Naive thymus-derived CD8-positive, alpha-beta T cell (primary cell): ENCODE measurements at regions not wholly inside any gene's neighbourhood (a gene's known extent, or its start where the extent isn't known, plus 50 kb on each side); places are given as distances from the start of the nearest gene placed in this dataset.
A peak's percentile ranks its signal among the peaks of the same experiment; 100 is the strongest.

ENCODE experiments used
- ATAC-seq, 2 donors: fragments of 150-1000 bp; cut with Tn5 transposase in 1 of 2; sonication (Bioruptor Pico), chemical (Tn5 transposase) in 1 of 2; 1 replicate in 1 of 2; 2 replicates in 1 of 2; pipeline ENCODE4 v1.10.0; 2021; ENCODE audit warnings: mild to moderate bottlenecking in 2 of 2, moderate library complexity in 2 of 2
- POLR2A ChIA-PET: fragments of 350-600 bp; sonication (Branson Sonifier 250); formaldehyde crosslinking; loops from one replicate; lab custom pipeline; 2021; ENCODE audit warnings: antibody characterized with exemption; lab: Charles Lee
- DNase-seq, 10 donors: peaks; one replicate each; pipeline versions ENCODE4 v3.0.0 to v3.0.0-alpha.2; 2020 to 2022
- H3K27ac Mint-ChIP-seq, 10 donors: one replicate each; pipeline ENCODE4 v1.8.0; 2020 to 2022; ENCODE audit warnings: mild to moderate bottlenecking in 10 of 10, mixed read lengths in 10 of 10, moderate library complexity in 4 of 10, inconsistent platforms in 1 of 10
- H3K27me3 Mint-ChIP-seq, 5 donors: one replicate each; pipeline ENCODE4 v1.8.0; 2021 to 2022; ENCODE audit warnings: mixed read lengths in 5 of 5
- H3K36me3 Mint-ChIP-seq, 3 donors: one replicate each; pipeline ENCODE4 v1.8.0; 2020 to 2022; ENCODE audit warnings: mixed read lengths in 3 of 3, mild to moderate bottlenecking in 2 of 3, inconsistent platforms in 1 of 3
- H3K4me1 Mint-ChIP-seq, 4 donors: one replicate each; pipeline ENCODE4 v1.8.0; 2021 to 2022; ENCODE audit warnings: mixed read lengths in 4 of 4
- H3K4me3 Mint-ChIP-seq, 10 donors: one replicate each; pipeline ENCODE4 v1.8.0; 2020 to 2022; ENCODE audit warnings: mild to moderate bottlenecking in 10 of 10, mixed read lengths in 10 of 10, moderate library complexity in 6 of 10, inconsistent platforms in 1 of 10
- H3K9me3 Mint-ChIP-seq, 9 donors: one replicate each; pipeline ENCODE4 v1.8.0; 2020 to 2022; ENCODE audit warnings: mixed read lengths in 9 of 9, mild to moderate bottlenecking in 3 of 9, inconsistent platforms in 1 of 9, moderate library complexity in 1 of 9

DNA sequence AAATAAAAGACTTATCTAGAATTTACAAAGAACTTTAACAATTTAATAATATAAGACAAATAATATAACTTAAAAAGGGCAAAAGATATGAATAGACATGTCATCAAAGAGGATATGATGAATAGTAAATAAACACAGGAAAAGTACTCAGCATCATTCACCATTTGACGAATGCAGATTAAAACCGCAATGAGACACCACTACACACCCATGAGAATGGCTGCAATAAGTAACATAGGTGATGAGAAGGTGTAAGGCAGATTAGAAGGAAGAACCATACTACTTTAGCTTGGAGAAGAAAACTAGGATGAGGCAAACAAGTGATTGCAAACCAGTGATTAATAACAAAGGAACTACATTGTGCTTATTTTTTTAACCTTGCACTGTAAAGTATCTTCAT is 152.0 kb downstream of the CYRIA start:
- Mint-ChIP-seq H3K27ac (no peak overlapping the region), H3K4me1 (peaks cover 0 to 1% (median 0%) of the 10 kb centered on the region in 4 donors), H3K36me3 (no peaks in the 10 kb centered on the region), H3K9me3 (no peaks in the 10 kb centered on the region), H3K27me3 (peaks cover 25 to 45% (median 37%) of the 10 kb centered on the region in 5 donors), H3K4me3 (no peak overlapping the region)
- DNase-seq (no peak), ATAC-seq (no peak)
- POLR2A ChIA-PET = no interaction called here

DNA sequence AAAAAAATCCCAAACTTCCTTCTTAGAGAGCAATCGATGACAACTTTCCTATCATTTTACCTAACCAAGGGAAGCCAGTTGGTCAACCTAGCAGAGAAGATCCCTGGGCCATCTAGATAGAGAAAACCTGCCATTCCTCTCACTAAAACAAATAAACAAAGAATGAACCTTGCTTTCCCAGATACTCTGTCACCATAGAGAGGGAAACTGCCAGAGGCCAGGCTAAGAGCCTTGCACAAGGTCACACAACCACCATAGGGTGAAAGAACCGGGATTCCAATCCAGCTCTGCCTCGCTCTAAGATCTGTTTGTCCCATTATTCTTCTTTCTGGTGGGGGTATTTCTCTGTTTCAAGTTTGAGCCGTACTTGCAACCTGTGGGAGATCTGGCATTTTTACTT is 154.6 kb downstream of the CYRIA start:
- no peak for ATAC-seq
- H3K4me3 Mint-ChIP-seq = no peak overlapping the region
- peaks cover 35 to 64% (median 49%) of the 10 kb centered on the region in 5 donors for H3K27me3 Mint-ChIP-seq
- POLR2A ChIA-PET = no interaction called here
- H3K9me3 Mint-ChIP-seq = no peaks in the 10 kb centered on the region
- no peaks in the 10 kb centered on the region for H3K36me3 Mint-ChIP-seq
- no peaks in the 10 kb centered on the region for H3K4me1 Mint-ChIP-seq
- no peak for DNase-seq
- no peak overlapping the region for H3K27ac Mint-ChIP-seq

- no peaks in the 10 kb centered on the region for H3K36me3 Mint-ChIP-seq
- POLR2A ChIA-PET = no interaction called here
- DNase-seq = no peak
- no peak overlapping the region for H3K27ac Mint-ChIP-seq
- no peaks in the 10 kb centered on the region for H3K4me1 Mint-ChIP-seq
- no peaks in the 10 kb centered on the region for H3K9me3 Mint-ChIP-seq
- H3K27me3 Mint-ChIP-seq = peaks cover 31 to 55% (median 44%) of the 10 kb centered on the region in 5 donors
- peak overlapping the region in 1 of 10 donors; percentile 33 for H3K4me3 Mint-ChIP-seq
- no peak for ATAC-seq
Observed at GRCh38 chr2:16509042-16509441, 156.6 kb downstream of the CYRIA start.

- H3K27me3 Mint-ChIP-seq = peaks cover 31 to 55% (median 44%) of the 10 kb centered on the region in 5 donors
- ATAC-seq (no peak), DNase-seq (no peak)
Observed at GRCh38 chr2:16508490-16508851, 157.2 kb downstream of the CYRIA start.

GRCh38 chr2:16507655-16508489 is 157.8 kb downstream of the CYRIA start:
- DNase-seq (no peak), ATAC-seq (no peak)
- no peaks in the 10 kb centered on the region for H3K4me1 Mint-ChIP-seq
- POLR2A ChIA-PET = no interaction called here
- H3K27me3 Mint-ChIP-seq = peaks cover 30 to 60% (median 50%) of the 10 kb centered on the region in 5 donors
- no peaks in the 10 kb centered on the region for H3K9me3 Mint-ChIP-seq
- H3K27ac Mint-ChIP-seq = no peak overlapping the region
- H3K4me3 Mint-ChIP-seq = no peak overlapping the region
- no peaks in the 10 kb centered on the region for H3K36me3 Mint-ChIP-seq

More at GRCh38 chr2:16508490-16508851, 157.2 kb downstream of the CYRIA start:
- no peaks in the 10 kb centered on the region for H3K4me1 Mint-ChIP-seq
- peak overlapping the region in 1 of 10 donors; percentile 48 for H3K4me3 Mint-ChIP-seq
- no peak overlapping the region for H3K27ac Mint-ChIP-seq
- POLR2A ChIA-PET = no interaction called here
- no peaks in the 10 kb centered on the region for H3K36me3 Mint-ChIP-seq
- H3K9me3 Mint-ChIP-seq = no peaks in the 10 kb centered on the region

DNA sequence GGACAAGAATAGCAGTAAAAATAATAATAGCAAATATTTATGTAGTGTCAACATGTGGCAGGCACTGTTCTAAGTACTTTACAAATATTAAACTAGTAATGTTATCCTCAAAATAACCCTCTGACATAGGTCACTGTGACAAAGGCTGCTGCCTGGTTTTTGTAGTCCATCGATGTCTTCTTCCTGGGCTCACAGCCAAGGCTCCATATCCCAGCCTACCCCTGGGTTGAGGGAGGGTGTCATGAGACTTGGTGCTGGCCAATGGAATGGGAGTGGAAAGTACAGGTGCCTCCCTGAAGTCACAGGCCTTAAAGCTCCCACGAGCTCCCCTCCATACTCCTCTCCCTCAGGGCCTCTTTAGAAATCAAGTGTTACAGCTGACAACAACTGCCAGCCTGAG is 159.3 kb downstream of the CYRIA start:
- ATAC-seq = no peak
- H3K36me3 Mint-ChIP-seq = no peaks in the 10 kb centered on the region
- POLR2A ChIA-PET = no interaction called here
- H3K4me1 Mint-ChIP-seq = no peaks in the 10 kb centered on the region
- H3K9me3 Mint-ChIP-seq = no peaks in the 10 kb centered on the region
- no peak for DNase-seq
- H3K27me3 Mint-ChIP-seq = peaks cover 27 to 57% (median 47%) of the 10 kb centered on the region in 5 donors
- H3K27ac Mint-ChIP-seq = no peak overlapping the region
- H3K4me3 Mint-ChIP-seq = no peak overlapping the region

DNA sequence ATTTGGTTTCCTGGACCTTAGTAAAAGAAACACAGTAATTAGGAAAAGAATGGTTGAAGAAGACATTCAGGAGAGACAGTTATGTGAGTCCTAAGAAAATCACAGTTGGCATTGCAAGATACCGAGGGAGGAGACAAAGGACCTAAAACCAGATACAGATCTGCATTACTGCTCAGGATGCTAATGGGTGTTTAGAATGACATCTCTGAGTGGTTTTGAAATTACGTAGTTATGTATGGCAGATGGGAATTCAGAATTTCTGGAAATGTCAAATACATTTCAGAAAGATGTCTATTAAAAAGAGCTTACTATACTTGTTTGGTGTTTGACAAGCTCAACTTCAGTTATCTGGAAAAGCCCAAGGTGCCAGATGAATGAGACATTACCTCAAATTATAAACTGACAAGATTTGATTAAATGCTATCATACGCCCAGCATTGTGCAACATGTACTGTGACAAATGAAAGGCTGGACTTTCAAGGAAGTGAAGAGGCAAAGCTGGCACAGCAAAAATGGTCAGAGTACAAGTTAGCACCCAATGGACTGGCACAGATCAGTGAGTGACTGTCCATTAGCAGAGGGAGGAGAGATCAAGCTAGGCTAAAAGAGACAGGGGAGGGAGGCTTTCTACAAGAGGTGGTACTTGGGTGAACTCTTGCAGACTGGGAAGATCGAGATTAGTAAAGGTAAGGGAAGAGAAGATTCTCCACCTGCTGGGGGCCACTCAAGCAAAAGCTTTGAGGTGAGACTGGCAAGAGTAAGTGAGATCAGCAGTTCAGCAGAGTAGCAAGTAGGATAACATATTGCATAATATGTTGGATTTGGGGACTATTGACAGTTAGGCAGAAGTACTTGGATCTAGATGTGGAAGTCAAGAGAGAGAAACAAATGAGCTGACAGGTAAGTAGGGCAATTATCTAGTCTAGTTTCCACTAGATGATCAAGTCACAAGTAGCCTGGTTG is 168.9 kb downstream of the CYRIA start:
- Mint-ChIP-seq H3K36me3 (no peaks in the 10 kb centered on the region), H3K4me3 (no peak overlapping the region), H3K9me3 (peaks cover 0 to 2% (median 0%) of the 10 kb centered on the region in 9 donors), H3K4me1 (no peaks in the 10 kb centered on the region), H3K27ac (peak overlapping the region in 1 of 10 donors; percentile 81), H3K27me3 (peaks cover 2 to 16% (median 11%) of the 10 kb centered on the region in 5 donors)
- DNase-seq = no peak
- POLR2A ChIA-PET = no interaction called here
- no peak for ATAC-seq

DNA sequence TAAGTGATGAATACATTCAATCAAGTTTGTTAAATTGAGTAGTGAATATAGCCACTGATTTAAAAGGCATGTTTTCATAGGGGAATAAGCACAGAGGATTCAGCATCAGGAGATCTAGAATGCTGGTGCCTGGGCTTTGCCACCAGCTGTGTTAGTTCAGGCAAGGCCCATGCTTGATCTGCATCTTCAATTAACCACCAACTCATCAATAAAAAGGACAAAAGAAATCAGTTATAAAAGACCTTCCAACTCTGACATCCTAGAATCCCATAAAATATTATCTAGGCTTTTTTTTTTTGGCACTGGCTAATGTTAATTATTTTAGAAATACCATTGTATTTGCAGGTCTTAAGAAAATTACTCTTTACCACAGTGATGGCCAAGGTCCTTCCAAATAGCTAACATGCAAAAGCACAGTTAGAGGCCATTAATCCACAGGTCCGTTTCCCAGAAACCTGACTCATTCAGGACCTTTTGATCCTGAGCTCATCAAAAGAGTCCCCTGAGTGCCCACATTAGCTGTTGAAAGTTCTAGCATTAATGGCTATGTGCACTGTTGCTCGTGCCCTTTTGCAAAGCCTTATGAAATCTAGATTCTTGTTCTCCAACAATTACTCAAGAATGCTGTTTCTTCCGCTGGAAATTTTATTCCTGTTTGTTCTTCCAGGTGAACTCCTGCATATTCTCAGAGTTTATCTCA is 170.0 kb downstream of the CYRIA start:
- Mint-ChIP-seq H3K4me3 (no peak overlapping the region), H3K27me3 (peaks cover 6 to 25% (median 12%) of the 10 kb centered on the region in 5 donors), H3K27ac (no peak overlapping the region), H3K9me3 (peaks cover 0 to 2% (median 0%) of the 10 kb centered on the region in 9 donors), H3K36me3 (no peaks in the 10 kb centered on the region), H3K4me1 (no peaks in the 10 kb centered on the region)
- POLR2A ChIA-PET = no interaction called here
- DNase-seq (no peak), ATAC-seq (no peak)

DNA sequence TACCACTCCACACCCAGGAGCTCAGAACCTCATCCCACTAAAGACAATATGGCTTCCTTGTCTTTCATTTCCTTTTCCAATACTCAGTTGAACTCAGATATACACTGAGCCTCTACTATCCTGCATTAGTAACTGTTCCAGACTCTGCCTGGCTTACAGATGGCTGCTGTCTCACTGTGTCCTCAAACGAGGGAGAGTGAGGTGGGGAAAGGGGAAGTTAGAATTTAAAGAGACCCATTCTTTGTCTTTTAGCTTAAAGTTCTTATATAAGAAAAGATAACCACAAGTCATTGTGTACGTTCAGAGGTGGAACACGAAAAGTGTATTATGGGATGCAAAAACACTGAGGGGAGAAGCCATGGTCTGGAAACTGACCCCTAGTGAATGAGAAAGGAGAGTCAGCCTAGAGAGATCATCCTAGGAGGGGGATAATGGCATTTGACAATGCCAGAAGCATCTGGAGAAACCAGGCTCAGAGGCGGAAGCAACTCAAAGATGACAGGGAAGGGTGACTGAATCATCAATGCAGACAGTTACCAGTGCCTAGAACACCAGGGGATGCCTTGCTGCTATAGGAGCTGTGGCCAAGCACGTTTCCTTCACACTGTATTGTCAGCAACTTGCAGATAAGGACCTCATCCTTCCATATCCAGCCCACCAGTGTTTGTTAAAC is 170.7 kb downstream of the CYRIA start:
- Mint-ChIP-seq H3K36me3 (no peaks in the 10 kb centered on the region), H3K4me1 (no peaks in the 10 kb centered on the region), H3K27me3 (peaks cover 6 to 25% (median 13%) of the 10 kb centered on the region in 5 donors), H3K27ac (no peak overlapping the region), H3K9me3 (peaks cover 0 to 2% (median 0%) of the 10 kb centered on the region in 9 donors), H3K4me3 (no peak overlapping the region)
- POLR2A ChIA-PET = no interaction called here
- ATAC-seq = no peak
- no peak for DNase-seq

- no peak for DNase-seq
- Mint-ChIP-seq H3K27ac (no peak overlapping the region), H3K4me1 (no peaks in the 10 kb centered on the region), H3K36me3 (no peaks in the 10 kb centered on the region), H3K4me3 (no peak overlapping the region), H3K9me3 (peaks cover 0 to 2% (median 0%) of the 10 kb centered on the region in 9 donors), H3K27me3 (peaks cover 6 to 25% (median 15%) of the 10 kb centered on the region in 5 donors)
- POLR2A ChIA-PET = no interaction called here
- no peak for ATAC-seq
Observed at GRCh38 chr2:16493788-16494187, 171.8 kb downstream of the CYRIA start.

- Mint-ChIP-seq H3K27me3 (peaks cover 10 to 34% (median 17%) of the 10 kb centered on the region in 5 donors), H3K9me3 (no peaks in the 10 kb centered on the region), H3K4me3 (no peak overlapping the region), H3K36me3 (no peaks in the 10 kb centered on the region), H3K4me1 (peaks cover 0 to 1% (median 0%) of the 10 kb centered on the region in 4 donors), H3K27ac (no peak overlapping the region)
- DNase-seq (no peak), ATAC-seq (no peak)
- POLR2A ChIA-PET = no interaction called here
Observed at GRCh38 chr2:16487686-16488085, 177.9 kb downstream of the CYRIA start.

GRCh38 chr2:16485251-16485650 is 180.4 kb downstream of the CYRIA start:
- ATAC-seq = no peak
- Mint-ChIP-seq H3K27ac (no peak overlapping the region), H3K27me3 (peaks cover 4 to 33% (median 9%) of the 10 kb centered on the region in 5 donors), H3K36me3 (no peaks in the 10 kb centered on the region), H3K4me1 (peaks cover 0 to 1% (median 0%) of the 10 kb centered on the region in 4 donors), H3K4me3 (no peak overlapping the region), H3K9me3 (no peaks in the 10 kb centered on the region)
- POLR2A ChIA-PET = no interaction called here
- DNase-seq = no peak
